HepG2 (cell line): ENCODE measurements at regions not wholly inside any gene's neighbourhood (a gene's known extent, or its start where the extent isn't known, plus 50 kb on each side); places are given as distances from the start of the nearest gene placed in this dataset.

Experiments
- ATAC-seq: fragments of 200-7000 bp; cut with Tn5 transposase; 3 replicates; pipeline ENCODE4 v1.9.1; 2020; ENCODE audit warnings: mild to moderate bottlenecking, moderate library complexity
- BruUV-seq: library from RNA; stranded (reverse); fragments of 400-500 nt; replicated peaks from 2 replicates; lab custom pipeline; 2021; lab: Mats Ljungman, UMichigan
- CTCF ChIA-PET: fragments of 300-600 bp; formaldehyde crosslinking; extraction: SDS; loops from one replicate; lab custom pipeline; 2021; ENCODE audit warnings: low total read pairs, inconsistent platforms, low intra/inter-chr PET ratio; lab: Yijun Ruan, JAX
- POLR2A ChIA-PET: fragments of 350-600 bp; sonication (Branson Sonifier 250); formaldehyde crosslinking; loops from one replicate; lab custom pipeline; 2020; ENCODE audit warnings: antibody characterized with exemption, inconsistent platforms; lab: Yijun Ruan, JAX
- DNase-seq: peaks from one replicate; pipeline ENCODE4 v3.0.0-alpha.2; 2015; ENCODE audit warnings: low spot score
- FAIRE-seq: peaks from 3 replicates; lab custom pipeline; 2011; peaks lifted over from hg19 to GRCh38; lab: Jason Lieb, UNC
- H2AFZ ChIP-seq: one replicate; pipeline ENCODE4 v1.6.1; 2011; ENCODE audit warnings: low read length, inconsistent platforms
- H3K27ac ChIP-seq: fragments of 300-600 bp; 3 replicates; pipeline ENCODE4 v1.8.0; 2011; ENCODE audit warnings: mixed run types, mild to moderate bottlenecking, mixed read lengths, low read length, inconsistent platforms; ENCODE audit not compliant: insufficient read depth; ENCODE audit errors: extremely low read length
- H3K27me3 ChIP-seq, 2 experiments: fragments of 200-600 bp in 1 of 2; 2 replicates in 1 of 2; 3 replicates in 1 of 2; pipeline versions ENCODE4 v1.6.0 to v1.8.0; 2011; ENCODE audit warnings: low read length in 2 of 2, mild to moderate bottlenecking in 2 of 2, moderate library complexity in 2 of 2, inconsistent platforms in 1 of 2; ENCODE audit not compliant: insufficient read depth in 2 of 2, control insufficient read depth in 1 of 2
- H3K36me3 ChIP-seq, 2 experiments: fragments of 200-600 bp in 1 of 2; replicated peaks in 1 of 2; 2 replicates in 1 of 2; 3 replicates in 1 of 2; pipeline versions ENCODE4 v1.5.1 to v1.8.0; 2011; ENCODE audit warnings: low read length in 2 of 2, inconsistent platforms in 1 of 2; ENCODE audit not compliant: insufficient read depth in 2 of 2, control insufficient read depth in 1 of 2
- H3K4me1 ChIP-seq: 2 replicates; pipeline ENCODE4 v1.5.1; 2012; ENCODE audit warnings: low read length, inconsistent platforms; ENCODE audit not compliant: insufficient read depth
- H3K4me2 ChIP-seq: 2 replicates; pipeline ENCODE4 v1.6.0; 2011; ENCODE audit warnings: low read depth, low read length, inconsistent platforms
- H3K4me3 ChIP-seq, 3 experiments: fragments of 200-600 bp in 1 of 3; sonication (generic), shearing (Covaris generic) in 1 of 3; replicated peaks in 1 of 3; 2 replicates each; pipeline ENCODE4 v1.5.1; 2011 to 2016; ENCODE audit warnings: low read length in 3 of 3, inconsistent platforms in 2 of 3, low read depth in 2 of 3, mild to moderate bottlenecking in 2 of 3, control low read depth in 1 of 3, mixed read lengths in 1 of 3; ENCODE audit not compliant: insufficient read depth in 1 of 3
- H3K79me2 ChIP-seq: one replicate; pipeline ENCODE4 v1.6.1; 2011; ENCODE audit warnings: low read length, inconsistent platforms; ENCODE audit not compliant: insufficient read depth
- H3K9ac ChIP-seq: 2 replicates; pipeline ENCODE4 v1.6.0; 2011; ENCODE audit warnings: mild to moderate bottlenecking, low read depth, low read length, inconsistent platforms; ENCODE audit not compliant: insufficient read depth
- H3K9me3 ChIP-seq: 2 replicates; pipeline ENCODE4 v1.5.1; 2012; ENCODE audit warnings: mild to moderate bottlenecking, low read length
- H4K20me1 ChIP-seq: 2 replicates; pipeline ENCODE4 v1.6.0; 2011; ENCODE audit warnings: inconsistent platforms, mild to moderate bottlenecking, low read length, moderate library complexity; ENCODE audit not compliant: insufficient read depth
- ARID3A ChIP-seq: IDR thresholded peaks from 2 replicates; pipeline ENCODE4 v1.6.1; 2012; ENCODE audit warnings: low read depth, low read length, improper control_type of control experiment
- CAMTA2 ChIP-seq: sonication (generic); formaldehyde crosslinking; IDR thresholded peaks from 2 replicates; pipeline ENCODE4 v1.4.0; 2020; ENCODE audit warnings: mild to moderate bottlenecking, missing genetic modification reagents, borderline replicate concordance
- FOSL2 ChIP-seq: sonication (generic); formaldehyde crosslinking; IDR thresholded peaks from 2 replicates; pipeline ENCODE4 v1.4.0; 2020; ENCODE audit warnings: missing genetic modification reagents
- HMG20A ChIP-seq: IDR thresholded peaks from 2 replicates; pipeline ENCODE4 v1.6.1; 2016; ENCODE audit warnings: borderline replicate concordance
- JUN ChIP-seq: sonication (generic); formaldehyde crosslinking; IDR thresholded peaks from 2 replicates; pipeline ENCODE4 v1.4.0; 2020; ENCODE audit warnings: mild to moderate bottlenecking, missing genetic modification reagents
- MXD4 ChIP-seq: IDR thresholded peaks from 2 replicates; pipeline ENCODE4 v1.6.1; 2016; ENCODE audit warnings: mild to moderate bottlenecking, missing biosample characterization, missing genetic modification reagents
- NCOR1 ChIP-seq: fragments of 200-600 bp; sonication (generic); IDR thresholded peaks from 2 replicates; pipeline ENCODE4 v1.7.0; 2017; ENCODE audit warnings: antibody characterized with exemption, low read length, borderline replicate concordance
- NR2F6 ChIP-seq, 2 experiments: IDR thresholded peaks; 2 replicates each; pipeline ENCODE4 v1.6.1; 2016; ENCODE audit warnings: antibody characterized with exemption in 1 of 2, mild to moderate bottlenecking in 1 of 2
- PATZ1 ChIP-seq: sonication (generic); formaldehyde crosslinking; IDR thresholded peaks from 2 replicates; pipeline ENCODE4 v1.4.0; 2020; ENCODE audit warnings: missing genetic modification reagents
- RFXANK ChIP-seq: IDR thresholded peaks from 2 replicates; pipeline ENCODE4 v1.6.1; 2016
- RFXAP ChIP-seq: sonication (generic); formaldehyde crosslinking; IDR thresholded peaks from 2 replicates; pipeline ENCODE4 v1.4.0; 2020; ENCODE audit warnings: missing genetic modification reagents, borderline replicate concordance
- RXRB ChIP-seq: IDR thresholded peaks from 2 replicates; pipeline ENCODE4 v1.6.1; 2016; ENCODE audit warnings: borderline replicate concordance, missing genetic modification reagents, missing compliant biosample characterization
- TP53 ChIP-seq: sonication (generic); formaldehyde crosslinking; conservative IDR thresholded peaks from 2 replicates; pipeline ENCODE4 v1.4.0; 2020; ENCODE audit warnings: missing genetic modification reagents
- ZFP36L1 ChIP-seq: sonication (generic); formaldehyde crosslinking; IDR thresholded peaks from 2 replicates; pipeline ENCODE4 v1.8.0; 2022; ENCODE audit warnings: mild to moderate bottlenecking, missing genetic modification reagents, moderate library complexity
- ZNF292 ChIP-seq: sonication (generic); formaldehyde crosslinking; IDR thresholded peaks from 2 replicates; pipeline ENCODE4 v1.8.1; 2022; ENCODE audit warnings: mild to moderate bottlenecking, low read depth, missing genetic modification reagents, borderline replicate concordance
- ZNF441 ChIP-seq: sonication (generic); formaldehyde crosslinking; IDR thresholded peaks from 2 replicates; pipeline ENCODE4 v1.7.0; 2021; ENCODE audit warnings: missing genetic modification reagents, borderline replicate concordance
- ZNF563 ChIP-seq: sonication (generic); formaldehyde crosslinking; IDR thresholded peaks from 2 replicates; pipeline ENCODE4 v1.8.0; 2022; ENCODE audit warnings: mild to moderate bottlenecking, moderate library complexity, missing genetic modification reagents
- ZNF614 ChIP-seq: IDR thresholded peaks from 2 replicates; pipeline ENCODE4 v1.6.1; 2018; ENCODE audit warnings: missing biosample characterization, missing genetic modification reagents, inconsistent platforms, borderline replicate concordance
- ZNF709 ChIP-seq: sonication (generic); formaldehyde crosslinking; IDR thresholded peaks from 2 replicates; pipeline ENCODE4 v1.5.0; 2020; ENCODE audit warnings: mild to moderate bottlenecking, missing genetic modification reagents
- ZNF746 ChIP-seq: sonication (generic); formaldehyde crosslinking; IDR thresholded peaks from 2 replicates; pipeline ENCODE4 v1.8.0; 2022; ENCODE audit warnings: mild to moderate bottlenecking, missing genetic modification reagents
- ZNF816 ChIP-seq: sonication (generic); formaldehyde crosslinking; IDR thresholded peaks from 2 replicates; pipeline ENCODE4 v1.8.0; 2022; ENCODE audit warnings: missing genetic modification reagents, mild to moderate bottlenecking, borderline replicate concordance
- ZSCAN29 ChIP-seq: sonication (generic); formaldehyde crosslinking; conservative IDR thresholded peaks from 2 replicates; pipeline ENCODE4 v1.4.0; 2020; ENCODE audit warnings: mild to moderate bottlenecking, missing genetic modification reagents
- WGBS: methylation state at CpG from one replicate; pipeline ENCODE4 v1.1.6; 2017; ENCODE audit warnings: low lambda C conversion rate; 5-methylcytosine and 5-hydroxymethylcytosine counted together
- in situ Hi-C: cut with HindIII; loops from 2 replicates; pipeline ENCODE4 v1.10.0; 2017; ENCODE audit warnings: low pct_unique_long_range_greater_than_20kb; ENCODE audit not compliant: extremely low pct_ligation_motif_present
- intact Hi-C: fragments of 100-400 bp; cut with micrococcal nuclease; formaldehyde crosslinking; loops from one replicate; pipeline ENCODE4 v1.10.0; 2022; ENCODE audit not compliant: unreplicated experiment

- ATAC-seq (peak; percentile 64; the same call in 2 of the 3 replicates), FAIRE-seq (no peak), DNase-seq (peak; percentile 37)
- no peak overlapping the region for H3K4me2 ChIP-seq
- 1% methylated on average over 5 of the region's 5 CpGs for WGBS
- intact Hi-C loops (no loop called here), in situ Hi-C loops (no loop called here)
- POLR2A ChIA-PET, result no interaction called here
- H3K79me2 ChIP-seq, result no peaks in the 10 kb centered on the region
- no peaks in the 10 kb centered on the region for H4K20me1 ChIP-seq
- H3K36me3 ChIP-seq, result no peaks in the 10 kb centered on the region
- no peak overlapping the region for H3K9ac ChIP-seq
- H3K4me1 ChIP-seq, result peaks cover 11% of the 10 kb centered on the region; the same call in 1 of the 2 replicates
- no peak overlapping the region for H3K27ac ChIP-seq
- no TSS peak for BruUV-seq
- H3K27me3 ChIP-seq, result peaks cover 3 to 10% of the 10 kb centered on the region in 2 experiments; a peak in 3 of 5 replicates
- no peaks in the 10 kb centered on the region for H3K9me3 ChIP-seq
- H2AFZ ChIP-seq, result no peak overlapping the region
- CTCF ChIA-PET, result no interaction called here
- H3K4me3 ChIP-seq, result no peak overlapping the region
- TF ChIP-seq RFXAP (CRISPR knock-in tag) (no peak), ZSCAN29 (no peak), RXRB (CRISPR knock-in tag) (no peak), MXD4 (CRISPR knock-in tag) (no peak), CAMTA2 (CRISPR knock-in tag) (no peak), ZNF816 (no peak), FOSL2 (peak; percentile 82), PATZ1 (no peak), ZNF614 (CRISPR knock-in tag) (no peak), ZNF441 (CRISPR knock-in tag) (no peak), ZNF292 (CRISPR knock-in tag) (no peak), ZNF746 (CRISPR knock-in tag) (no peak), ARID3A (peak; percentile 28; the same call in 1 of the 2 replicates), HMG20A (CRISPR knock-in tag) (peak; percentile 12; the same call in 1 of the 2 replicates), ZNF709 (CRISPR knock-in tag) (no peak), NR2F6 (IDR thresholded peaks at IDR 0.05) (peak; percentile 58; the same call in 1 of the 2 replicates), NR2F6 (CRISPR knock-in tag; IDR thresholded peaks at IDR 0.05) (peak; percentile 49; the same call in 1 of the 2 replicates), ZFP36L1 (no peak), JUN (CRISPR knock-in tag) (no peak), ZNF563 (CRISPR knock-in tag) (no peak), RFXANK (CRISPR knock-in tag) (no peak), TP53 (CRISPR knock-in tag) (no peak), NCOR1 (no peak)
These were observed 237.5 kb downstream of the MIAT start for GRCh38 chr22:26894766-26895485.
